Mesothelial cell of epicardium (in vitro differentiated cells): ENCODE measurements at regions not wholly inside any gene's neighbourhood (a gene's known extent, or its start where the extent isn't known, plus 50 kb on each side); places are given as distances from the start of the nearest gene placed in this dataset.
A peak's percentile ranks its signal among the peaks of the same experiment; 100 is the strongest.

Source experiments
- DNase-seq, 2 experiments: peaks; one replicate each; pipeline ENCODE4 v3.0.0; 2021; ENCODE audit warnings: low spot score in 2 of 2; ENCODE audit not compliant: unreplicated experiment in 2 of 2
- H3K27ac Mint-ChIP-seq: 2 replicates; pipeline ENCODE4 v1.8.0; 2021; ENCODE audit warnings: mixed read lengths
- H3K27me3 Mint-ChIP-seq: 2 replicates; pipeline ENCODE4 v1.8.0; 2021; ENCODE audit warnings: low read depth, mixed read lengths
- H3K36me3 Mint-ChIP-seq: 2 replicates; pipeline ENCODE4 v1.8.0; 2021; ENCODE audit warnings: mixed read lengths
- H3K4me1 Mint-ChIP-seq: 2 replicates; pipeline ENCODE4 v1.8.0; 2021; ENCODE audit warnings: mixed read lengths
- H3K4me3 Mint-ChIP-seq: 2 replicates; pipeline ENCODE4 v1.8.0; 2021; ENCODE audit warnings: mild to moderate bottlenecking, moderate library complexity, mixed read lengths
- H3K9me3 Mint-ChIP-seq: 2 replicates; pipeline ENCODE4 v1.8.0; 2021; ENCODE audit warnings: mixed read lengths
- TF ChIP-seq, protein P1 (sequence below): fragments of 200-600 bp; sonication (generic); IDR thresholded peaks from one replicate; pipeline ENCODE4 v1.5.0; 2021; ENCODE audit warnings: antibody characterized with exemption; ENCODE audit not compliant: unreplicated experiment

DNA sequence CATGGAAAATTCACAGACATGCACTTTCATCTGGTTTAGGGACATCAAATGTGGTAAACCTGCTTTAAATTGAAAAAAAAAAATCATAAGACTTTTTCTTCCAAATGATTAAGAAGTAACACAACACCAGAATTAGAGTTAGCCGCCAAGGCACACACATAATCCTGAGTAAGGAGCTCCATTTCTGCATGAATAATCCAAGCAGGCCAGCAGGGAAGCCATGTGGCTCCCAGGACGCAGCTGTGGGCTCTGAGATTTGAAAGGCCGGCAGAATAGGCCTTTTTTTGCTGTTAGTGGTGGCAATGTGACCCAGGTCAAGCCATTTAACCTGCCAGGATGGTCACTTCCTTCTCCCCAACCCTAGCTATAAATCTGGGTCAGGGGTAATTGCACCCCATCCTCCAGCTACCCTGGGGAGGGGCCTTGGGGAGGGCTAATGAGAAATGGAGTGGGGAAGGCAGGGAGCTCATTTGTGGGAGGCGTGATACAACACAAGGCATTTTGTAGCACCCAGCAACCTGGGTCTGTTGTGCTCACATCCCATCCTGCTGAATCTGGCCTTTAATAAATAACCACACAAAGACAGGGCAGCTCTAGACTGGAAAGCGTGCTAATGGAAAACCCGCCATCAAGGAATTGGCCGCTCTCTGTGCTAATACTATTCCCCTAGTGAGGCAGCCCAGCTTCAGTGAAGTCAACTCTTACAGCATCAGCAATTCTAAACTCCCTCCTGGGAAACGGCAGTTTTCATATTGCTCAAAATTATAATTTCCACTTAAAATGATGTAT, 178.5 kb downstream of the RHOU start:
- Mint-ChIP-seq H3K9me3 (peaks cover 7% of the 10 kb centered on the region), H3K36me3 (peaks cover 2% of the 10 kb centered on the region), H3K4me3 (no peak overlapping the region), H3K27me3 (no peaks in the 10 kb centered on the region), H3K4me1 (peaks cover 35% of the 10 kb centered on the region), H3K27ac (no peak overlapping the region)
- TF ChIP-seq, protein P1, sequence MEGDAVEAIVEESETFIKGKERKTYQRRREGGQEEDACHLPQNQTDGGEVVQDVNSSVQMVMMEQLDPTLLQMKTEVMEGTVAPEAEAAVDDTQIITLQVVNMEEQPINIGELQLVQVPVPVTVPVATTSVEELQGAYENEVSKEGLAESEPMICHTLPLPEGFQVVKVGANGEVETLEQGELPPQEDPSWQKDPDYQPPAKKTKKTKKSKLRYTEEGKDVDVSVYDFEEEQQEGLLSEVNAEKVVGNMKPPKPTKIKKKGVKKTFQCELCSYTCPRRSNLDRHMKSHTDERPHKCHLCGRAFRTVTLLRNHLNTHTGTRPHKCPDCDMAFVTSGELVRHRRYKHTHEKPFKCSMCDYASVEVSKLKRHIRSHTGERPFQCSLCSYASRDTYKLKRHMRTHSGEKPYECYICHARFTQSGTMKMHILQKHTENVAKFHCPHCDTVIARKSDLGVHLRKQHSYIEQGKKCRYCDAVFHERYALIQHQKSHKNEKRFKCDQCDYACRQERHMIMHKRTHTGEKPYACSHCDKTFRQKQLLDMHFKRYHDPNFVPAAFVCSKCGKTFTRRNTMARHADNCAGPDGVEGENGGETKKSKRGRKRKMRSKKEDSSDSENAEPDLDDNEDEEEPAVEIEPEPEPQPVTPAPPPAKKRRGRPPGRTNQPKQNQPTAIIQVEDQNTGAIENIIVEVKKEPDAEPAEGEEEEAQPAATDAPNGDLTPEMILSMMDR, result no peak
- DNase-seq, result no peak

DNA sequence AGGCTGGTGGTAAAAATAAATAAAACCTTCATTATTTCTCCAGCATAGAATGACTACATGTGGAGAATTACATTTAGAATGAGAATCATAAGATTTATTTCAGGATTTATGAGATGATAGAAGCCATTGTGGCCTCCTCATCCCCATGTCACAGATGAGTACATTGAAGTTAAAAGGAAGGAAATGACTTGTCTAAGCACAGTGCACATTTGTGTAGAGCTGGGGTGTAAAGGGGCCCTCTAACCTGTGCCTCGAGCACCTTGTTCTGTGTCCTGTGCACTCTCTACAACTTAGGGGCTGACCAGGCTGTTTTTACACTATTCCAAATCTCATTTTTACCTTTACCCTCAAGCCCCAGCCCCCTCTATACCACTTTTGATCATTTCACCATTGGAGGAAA, 179.4 kb downstream of the RHOU start:
- H3K4me3 Mint-ChIP-seq, result no peak overlapping the region
- TF ChIP-seq, protein P1, result no peak
- no peaks in the 10 kb centered on the region for H3K27me3 Mint-ChIP-seq
- H3K4me1 Mint-ChIP-seq, result peaks cover 34% of the 10 kb centered on the region
- no peak overlapping the region for H3K27ac Mint-ChIP-seq
- H3K36me3 Mint-ChIP-seq, result peaks cover 2% of the 10 kb centered on the region
- H3K9me3 Mint-ChIP-seq, result peaks cover 7% of the 10 kb centered on the region
- no peak for DNase-seq

DNA sequence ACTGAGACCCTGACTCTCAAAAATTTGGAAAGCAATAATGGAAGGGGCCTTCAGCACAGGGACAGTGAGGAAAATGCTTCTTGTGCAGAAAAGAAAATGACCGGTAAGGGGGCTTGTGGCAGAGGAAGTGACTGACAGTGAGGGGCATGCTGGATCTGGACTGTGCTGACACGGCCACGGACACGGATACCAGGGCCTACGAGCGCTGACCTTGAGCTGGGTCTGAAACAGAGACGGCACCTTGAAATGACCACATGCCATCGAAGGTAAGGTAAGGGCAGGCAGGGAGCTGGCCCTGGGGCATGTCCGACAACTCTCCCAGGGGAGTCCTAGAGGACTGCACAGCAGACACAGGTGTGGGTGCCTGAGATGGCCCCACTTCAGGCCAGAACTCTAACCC, 182.1 kb downstream of the RHOU start:
- TF ChIP-seq, protein P1, result no peak
- peaks cover 38% of the 10 kb centered on the region for H3K4me1 Mint-ChIP-seq
- DNase-seq, result no peak
- no peaks in the 10 kb centered on the region for H3K27me3 Mint-ChIP-seq
- H3K9me3 Mint-ChIP-seq, result peaks cover 7% of the 10 kb centered on the region
- H3K4me3 Mint-ChIP-seq, result no peak overlapping the region
- H3K27ac Mint-ChIP-seq, result peak overlapping the region; percentile 58
- peaks cover 2% of the 10 kb centered on the region for H3K36me3 Mint-ChIP-seq

DNA sequence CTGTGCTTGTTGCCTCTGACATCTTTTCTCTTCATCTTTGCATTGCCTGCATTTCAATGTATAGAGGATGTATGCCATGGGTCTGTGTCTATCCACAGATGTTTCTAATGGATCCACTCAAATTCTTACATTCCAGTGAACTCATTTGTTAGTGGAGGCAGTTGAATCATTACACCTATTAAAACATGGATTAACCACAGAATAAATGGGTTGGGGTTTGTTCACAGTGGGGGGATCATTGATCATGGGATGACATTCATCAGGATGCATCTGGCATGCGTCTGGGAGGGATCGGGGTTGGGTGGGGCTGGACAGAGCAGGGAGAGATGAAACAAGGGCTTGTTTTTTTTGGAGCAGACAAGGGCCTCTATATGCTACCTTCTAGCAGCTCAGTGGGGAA, 182.5 kb downstream of the RHOU start:
- Mint-ChIP-seq H3K9me3 (peaks cover 7% of the 10 kb centered on the region), H3K36me3 (peaks cover 2% of the 10 kb centered on the region), H3K4me3 (no peak overlapping the region), H3K4me1 (peaks cover 39% of the 10 kb centered on the region), H3K27ac (peak overlapping the region; percentile 58), H3K27me3 (no peaks in the 10 kb centered on the region)
- TF ChIP-seq, protein P1, result no peak
- DNase-seq, result no peak

GRCh38 chr1:228918335-228918734, 183.1 kb downstream of the RHOU start:
- Mint-ChIP-seq H3K27me3 (no peaks in the 10 kb centered on the region), H3K4me3 (no peak overlapping the region), H3K4me1 (peaks cover 40% of the 10 kb centered on the region), H3K36me3 (peaks cover 2% of the 10 kb centered on the region), H3K27ac (no peak overlapping the region), H3K9me3 (peaks cover 3% of the 10 kb centered on the region)
- TF ChIP-seq, protein P1, result no peak
- no peak for DNase-seq

DNA sequence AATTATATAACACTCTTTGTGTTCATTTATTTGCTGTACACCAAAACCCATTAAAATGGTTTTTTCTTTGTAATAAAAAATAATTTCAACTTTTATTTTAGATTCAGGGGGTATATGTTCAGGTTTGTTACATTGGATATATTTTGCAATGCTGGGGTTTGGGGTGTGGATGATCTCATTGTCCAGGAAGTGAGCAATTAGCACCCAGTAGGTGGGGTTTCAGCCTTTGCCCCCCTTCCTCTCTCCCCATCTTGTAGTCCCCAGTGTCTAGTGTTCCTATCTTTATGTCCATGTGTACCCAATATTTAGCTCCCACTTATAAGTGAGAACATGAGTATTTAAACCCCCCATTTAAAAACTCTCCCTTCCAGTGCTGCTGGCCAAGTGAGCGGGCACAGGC, 184.6 kb downstream of the RHOU start:
- H3K4me3 Mint-ChIP-seq, result no peak overlapping the region
- no peak for DNase-seq
- H3K27me3 Mint-ChIP-seq, result no peaks in the 10 kb centered on the region
- no peak overlapping the region for H3K27ac Mint-ChIP-seq
- H3K9me3 Mint-ChIP-seq, result peaks cover 6% of the 10 kb centered on the region
- H3K36me3 Mint-ChIP-seq, result peaks cover 3% of the 10 kb centered on the region
- TF ChIP-seq, protein P1, result no peak
- H3K4me1 Mint-ChIP-seq, result peaks cover 43% of the 10 kb centered on the region
